Fibroblast of lung (primary cell): ENCODE measurements at regions not wholly inside any gene's neighbourhood (a gene's known extent, or its start where the extent isn't known, plus 50 kb on each side); places are given as distances from the start of the nearest gene placed in this dataset.

ENCODE experiments used
- CTCF ChIP-seq, 2 donors: IDR thresholded peaks in 1 of 2; conservative IDR thresholded peaks in 1 of 2; 1 replicate in 1 of 2; 2 replicates in 1 of 2; pipeline ENCODE4 v1.5.1; 2011 to 2012; ENCODE audit warnings: low read length in 2 of 2, control low read depth in 1 of 2, inconsistent platforms in 1 of 2, low read depth in 1 of 2, mild to moderate bottlenecking in 1 of 2
- EZH2 ChIP-seq: IDR thresholded peaks from 2 replicates; pipeline ENCODE4 v1.5.1; 2012; ENCODE audit warnings: low read length, control low read depth, mild to moderate bottlenecking; ENCODE audit errors: missing control alignments

GRCh38 chr1:222417264-222417663, 130.6 kb downstream of the HHIPL2 start:
- TF ChIP-seq CTCF (conservative IDR thresholded peaks at IDR 0.05 in 1 of 2, IDR thresholded peaks at IDR 0.05 in 1 of 2; ENCODE audit: low read depth in 1 of 2, low read length in 2 of 2) (no peak), EZH2 (no peak)
